C1 segment of cervical spinal cord (tissue), 14 donors: ENCODE measurements at regions not wholly inside any gene's neighbourhood (a gene's known extent, or its start where the extent isn't known, plus 50 kb on each side); places are given as distances from the start of the nearest gene placed in this dataset.
"Not testable (repeated sequence)": the region's sequence is repeated elsewhere in the genome, so short reads cannot be mapped to it uniquely, and the experiment has no call there.

ENCODE experiments used
- DNase-seq, 14 donors: peaks; one replicate each; lab custom pipeline; 2025; lab: John Stamatoyannopoulos, UW

GRCh38 chr6:86477500-86478148, 459.7 kb upstream of the HTR1E start:
- DNase-seq, result no peak

- no peak for DNase-seq
Measured at GRCh38 chr6:86476311-86476710, 461.0 kb upstream of the HTR1E start.

- no peak for DNase-seq
Measured at GRCh38 chr6:86474081-86474480, 463.2 kb upstream of the HTR1E start.

- no peak for DNase-seq
Measured at GRCh38 chr6:86471791-86472190, 465.5 kb upstream of the HTR1E start.

- DNase-seq, result no peak
Measured at GRCh38 chr6:86459978-86460377, 477.4 kb upstream of the HTR1E start.

- DNase-seq, result peak in 1 of 14 donors; percentile 67
Measured at GRCh38 chr6:86456821-86457220, 480.5 kb upstream of the HTR1E start.

GRCh38 chr6:86453232-86453631, 484.1 kb upstream of the HTR1E start:
- no peak for DNase-seq

GRCh38 chr6:86448398-86448797, 488.9 kb upstream of the HTR1E start:
- no peak for DNase-seq

- no peak for DNase-seq
Measured at GRCh38 chr6:86440608-86441007, 496.7 kb upstream of the HTR1E start.

GRCh38 chr6:86423571-86423970, 513.8 kb upstream of the HTR1E start:
- peak in 2 of 14 donors; percentile 2 to 91 for DNase-seq

GRCh38 chr6:86412057-86412456, 525.3 kb upstream of the HTR1E start:
- DNase-seq, result no peak

- DNase-seq, result no peak
Measured at GRCh38 chr6:86407128-86407527, 530.2 kb upstream of the HTR1E start.

GRCh38 chr6:86392850-86393249, 544.5 kb upstream of the HTR1E start:
- not testable (repeated sequence) for DNase-seq

- DNase-seq, result no peak
Measured at GRCh38 chr6:86380571-86381125, 556.7 kb upstream of the HTR1E start.

GRCh38 chr6:86357877-86358276, 579.5 kb upstream of the HTR1E start:
- no peak for DNase-seq

GRCh38 chr6:86355271-86355670, 582.1 kb upstream of the HTR1E start:
- DNase-seq, result no peak

- no peak for DNase-seq
Measured at GRCh38 chr6:86331919-86332318, 605.4 kb upstream of the HTR1E start.

GRCh38 chr6:86331265-86331840, 606.0 kb upstream of the HTR1E start:
- DNase-seq, result peak in 1 of 14 donors; percentile 78

GRCh38 chr6:86306210-86306609, 631.1 kb upstream of the HTR1E start:
- DNase-seq, result no peak

GRCh38 chr6:86285876-86286275, 643.2 kb upstream of the SYNCRIP start:
- no peak for DNase-seq

- peak in 1 of 14 donors; percentile 88 for DNase-seq
Measured at GRCh38 chr6:86284809-86285480, 642.3 kb upstream of the SYNCRIP start.

GRCh38 chr6:86283596-86283995, 640.9 kb upstream of the SYNCRIP start:
- not testable (repeated sequence) for DNase-seq

GRCh38 chr6:86276056-86276455, 633.4 kb upstream of the SYNCRIP start:
- no peak for DNase-seq
